OCI-LY3 (cell line): ENCODE measurements at regions not wholly inside any gene's neighbourhood (a gene's known extent, or its start where the extent isn't known, plus 50 kb on each side); places are given as distances from the start of the nearest gene placed in this dataset.

ENCODE experiments used
- H2AFZ ChIP-seq: fragments of 200-600, 300-600 bp; shearing (Covaris generic); 2 replicates; pipeline ENCODE4 v1.6.0; 2014; ENCODE audit warnings: antibody characterized with exemption, low read depth, low read length
- H3K27ac ChIP-seq: fragments of 200-600, 300-600 bp; sonication (generic); 2 replicates; pipeline ENCODE4 v1.5.1; 2014; ENCODE audit warnings: mild to moderate bottlenecking, low read length, moderate library complexity, mixed read lengths
- H3K27me3 ChIP-seq: fragments of 200-600, 300-600 bp; sonication (generic); 2 replicates; pipeline ENCODE4 v1.6.1; 2014; ENCODE audit warnings: low read depth, low read length, mixed read lengths
- H3K36me3 ChIP-seq: fragments of 200-600, 300-600 bp; sonication (generic); replicated peaks from 2 replicates; pipeline ENCODE3; 2014; ENCODE audit warnings: low read depth, low read length, mixed read lengths
- H3K4me1 ChIP-seq: fragments of 300-600, 200-600 bp; sonication (generic); 2 replicates; pipeline ENCODE4 v1.6.1; 2014; ENCODE audit warnings: low read length, mixed read lengths
- H3K4me2 ChIP-seq: fragments of 200-600, 300-600 bp; sonication (generic); 2 replicates; pipeline ENCODE4 v1.6.1; 2014; ENCODE audit warnings: low read length, mixed read lengths
- H3K4me3 ChIP-seq: fragments of 300-600, 200-600 bp; sonication (generic); 2 replicates; pipeline ENCODE4 v1.5.1; 2014; ENCODE audit warnings: antibody characterized with exemption, mild to moderate bottlenecking, low read length, moderate library complexity
- H3K79me2 ChIP-seq: fragments of 300-600, 200-600 bp; shearing (Covaris generic); 2 replicates; pipeline ENCODE4 v1.6.1; 2014; ENCODE audit warnings: mild to moderate bottlenecking, low read length, mixed read lengths
- H3K9ac ChIP-seq: fragments of 300-600, 200-600 bp; shearing (Covaris generic); 2 replicates; pipeline ENCODE4 v1.6.0; 2014; ENCODE audit warnings: mild to moderate bottlenecking, low read length, moderate library complexity
- H3K9me3 ChIP-seq: fragments of 200-600, 300-600 bp; shearing (Covaris generic); 2 replicates; pipeline ENCODE4 v1.6.1; 2014; ENCODE audit warnings: low read length, mixed read lengths; ENCODE audit not compliant: insufficient read depth
- H4K20me1 ChIP-seq: fragments of 200-600, 300-600 bp; sonication (generic); 2 replicates; pipeline ENCODE4 v1.6.1; 2016; ENCODE audit warnings: low read length, mixed read lengths; ENCODE audit not compliant: insufficient read depth
- EZH2phosphoT487 ChIP-seq: fragments of 200-600 bp; shearing (Covaris generic); IDR thresholded peaks from 2 replicates; pipeline ENCODE4 v1.6.1; 2018; ENCODE audit warnings: antibody characterized with exemption, mixed run types, low read depth
- TF ChIP-seq, protein P1 (sequence below): fragments of 200-600, 300-600 bp; sonication (generic); IDR thresholded peaks from 2 replicates; pipeline ENCODE4 v1.5.1; 2014; ENCODE audit warnings: antibody characterized with exemption, low read length, low read depth

GRCh38 chr6:100262086-100262485 is 202.6 kb downstream of the SIM1 start:
- no peak for TF ChIP-seq EZH2phosphoT487
- TF ChIP-seq, protein P1, sequence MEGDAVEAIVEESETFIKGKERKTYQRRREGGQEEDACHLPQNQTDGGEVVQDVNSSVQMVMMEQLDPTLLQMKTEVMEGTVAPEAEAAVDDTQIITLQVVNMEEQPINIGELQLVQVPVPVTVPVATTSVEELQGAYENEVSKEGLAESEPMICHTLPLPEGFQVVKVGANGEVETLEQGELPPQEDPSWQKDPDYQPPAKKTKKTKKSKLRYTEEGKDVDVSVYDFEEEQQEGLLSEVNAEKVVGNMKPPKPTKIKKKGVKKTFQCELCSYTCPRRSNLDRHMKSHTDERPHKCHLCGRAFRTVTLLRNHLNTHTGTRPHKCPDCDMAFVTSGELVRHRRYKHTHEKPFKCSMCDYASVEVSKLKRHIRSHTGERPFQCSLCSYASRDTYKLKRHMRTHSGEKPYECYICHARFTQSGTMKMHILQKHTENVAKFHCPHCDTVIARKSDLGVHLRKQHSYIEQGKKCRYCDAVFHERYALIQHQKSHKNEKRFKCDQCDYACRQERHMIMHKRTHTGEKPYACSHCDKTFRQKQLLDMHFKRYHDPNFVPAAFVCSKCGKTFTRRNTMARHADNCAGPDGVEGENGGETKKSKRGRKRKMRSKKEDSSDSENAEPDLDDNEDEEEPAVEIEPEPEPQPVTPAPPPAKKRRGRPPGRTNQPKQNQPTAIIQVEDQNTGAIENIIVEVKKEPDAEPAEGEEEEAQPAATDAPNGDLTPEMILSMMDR = no peak
- no peak overlapping the region for H2AFZ ChIP-seq
- no peaks in the 10 kb centered on the region for H3K27me3 ChIP-seq
- H3K4me1 ChIP-seq = peaks cover 12% of the 10 kb centered on the region
- no peak overlapping the region for H3K4me3 ChIP-seq
- no peaks in the 10 kb centered on the region for H3K36me3 ChIP-seq
- no peak overlapping the region for H3K9ac ChIP-seq
- no peak overlapping the region for H3K4me2 ChIP-seq
- no peaks in the 10 kb centered on the region for H3K79me2 ChIP-seq
- no peaks in the 10 kb centered on the region for H3K9me3 ChIP-seq
- H3K27ac ChIP-seq = no peak overlapping the region
- H4K20me1 ChIP-seq = no peaks in the 10 kb centered on the region

GRCh38 chr6:100261486-100261885 is 203.2 kb downstream of the SIM1 start:
- Histone ChIP-seq H3K27ac (no peak overlapping the region), H3K36me3 (no peaks in the 10 kb centered on the region), H3K4me2 (no peak overlapping the region), H3K4me3 (no peak overlapping the region), H3K4me1 (peaks cover 12% of the 10 kb centered on the region), H4K20me1 (no peaks in the 10 kb centered on the region), H3K9ac (no peak overlapping the region), H2AFZ (no peak overlapping the region), H3K27me3 (no peaks in the 10 kb centered on the region), H3K9me3 (no peaks in the 10 kb centered on the region), H3K79me2 (no peaks in the 10 kb centered on the region)
- TF ChIP-seq, protein P1 = no peak
- no peak for TF ChIP-seq EZH2phosphoT487

DNA sequence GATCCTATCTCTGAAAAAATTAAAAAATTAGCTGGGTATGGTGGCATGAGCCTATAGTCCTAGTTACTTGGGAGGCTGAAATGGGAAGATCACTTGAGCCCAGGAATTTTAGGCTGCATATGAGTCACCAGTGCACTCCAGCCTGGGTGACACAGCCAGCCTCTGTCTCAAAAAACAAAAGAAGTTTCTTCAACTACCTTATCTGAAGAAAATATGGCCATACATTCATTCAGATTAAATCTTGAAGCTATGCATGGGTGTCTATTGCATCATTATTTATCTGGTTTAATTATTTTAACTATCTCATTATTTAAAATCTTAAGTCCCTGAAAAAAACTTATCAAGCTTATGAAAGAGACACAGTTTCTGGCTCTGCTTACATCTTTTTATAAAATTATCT is 204.1 kb downstream of the SIM1 start:
- no peaks in the 10 kb centered on the region for H3K27me3 ChIP-seq
- TF ChIP-seq EZH2phosphoT487 = no peak
- TF ChIP-seq, protein P1 = no peak
- no peak overlapping the region for H3K4me3 ChIP-seq
- no peaks in the 10 kb centered on the region for H3K79me2 ChIP-seq
- no peak overlapping the region for H3K27ac ChIP-seq
- H3K4me2 ChIP-seq = no peak overlapping the region
- H3K9me3 ChIP-seq = no peaks in the 10 kb centered on the region
- H2AFZ ChIP-seq = no peak overlapping the region
- peaks cover 12% of the 10 kb centered on the region for H3K4me1 ChIP-seq
- H3K36me3 ChIP-seq = no peaks in the 10 kb centered on the region
- no peaks in the 10 kb centered on the region for H4K20me1 ChIP-seq
- H3K9ac ChIP-seq = no peak overlapping the region

- H2AFZ ChIP-seq = no peak overlapping the region
- H3K27ac ChIP-seq = no peak overlapping the region
These were observed 204.9 kb downstream of the SIM1 start for GRCh38 chr6:100259865-100260264.

More at GRCh38 chr6:100259865-100260264, 204.9 kb downstream of the SIM1 start:
- Histone ChIP-seq H3K9ac (no peak overlapping the region), H3K36me3 (no peaks in the 10 kb centered on the region), H3K9me3 (no peaks in the 10 kb centered on the region), H3K4me3 (no peak overlapping the region), H3K4me1 (peaks cover 12% of the 10 kb centered on the region), H3K4me2 (no peak overlapping the region), H3K79me2 (no peaks in the 10 kb centered on the region), H4K20me1 (no peaks in the 10 kb centered on the region), H3K27me3 (no peaks in the 10 kb centered on the region)
- TF ChIP-seq EZH2phosphoT487 = no peak
- TF ChIP-seq, protein P1 = no peak
